ENCODE measurements at regions not wholly inside any gene's neighbourhood (a gene's known extent, or its start where the extent isn't known, plus 50 kb on each side); places are given as distances from the start of the nearest gene placed in this dataset.
"Not testable (repeated sequence)": the region's sequence is repeated elsewhere in the genome, so short reads cannot be mapped to it uniquely, and the experiment has no call there.

GRCh38 chr5:40261984-40262383 is 417.7 kb upstream of the PTGER4 start:
- no peak overlapping the region for H3K4me3 ChIP-seq
- H3K27me3 ChIP-seq (ENCODE audit: low read depth): no peaks in the 10 kb centered on the region
- H3K4me1 ChIP-seq: no peaks in the 10 kb centered on the region
- in situ Hi-C loops (cut with MboI; ENCODE audit: low sequenced_read_pairs): no loop called here
- H3K9me3 ChIP-seq: no peaks in the 10 kb centered on the region
- H3K36me3 ChIP-seq (replicated peaks): no peaks in the 10 kb centered on the region
- no peak for DNase-seq (ENCODE audit: low spot score in 2 of 2)

GRCh38 chr5:40260361-40260760 is 419.4 kb upstream of the PTGER4 start:
- in situ Hi-C loops (cut with MboI; ENCODE audit: low sequenced_read_pairs): no loop called here
- Histone ChIP-seq H3K9me3 (no peaks in the 10 kb centered on the region), H3K4me3 (no peak overlapping the region), H3K36me3 (replicated peaks) (no peaks in the 10 kb centered on the region), H3K4me1 (no peaks in the 10 kb centered on the region), H3K27me3 (ENCODE audit: low read depth) (no peaks in the 10 kb centered on the region)
- no peak for DNase-seq (ENCODE audit: low spot score in 2 of 2)

GRCh38 chr5:40258222-40258621 is 421.5 kb upstream of the PTGER4 start:
- Histone ChIP-seq H3K4me3 (no peak overlapping the region), H3K27me3 (ENCODE audit: low read depth) (no peaks in the 10 kb centered on the region), H3K36me3 (replicated peaks) (no peaks in the 10 kb centered on the region), H3K9me3 (no peaks in the 10 kb centered on the region), H3K4me1 (no peaks in the 10 kb centered on the region)
- in situ Hi-C loops (cut with MboI; ENCODE audit: low sequenced_read_pairs): no loop called here
- no peak for DNase-seq (ENCODE audit: low spot score in 2 of 2)

GRCh38 chr5:40240671-40241070 is 439.0 kb upstream of the PTGER4 start:
- Histone ChIP-seq H3K36me3 (replicated peaks) (no peaks in the 10 kb centered on the region), H3K4me1 (no peaks in the 10 kb centered on the region), H3K9me3 (no peaks in the 10 kb centered on the region), H3K27me3 (ENCODE audit: low read depth) (no peaks in the 10 kb centered on the region), H3K4me3 (no peak overlapping the region)
- DNase-seq (ENCODE audit: low spot score in 2 of 2): no peak
- in situ Hi-C loops (cut with MboI; ENCODE audit: low sequenced_read_pairs): no loop called here

- H3K4me3 ChIP-seq: no peak overlapping the region
- no peaks in the 10 kb centered on the region for H3K9me3 ChIP-seq
- H3K4me1 ChIP-seq: no peaks in the 10 kb centered on the region
- in situ Hi-C loops (cut with MboI; ENCODE audit: low sequenced_read_pairs): no loop called here
- H3K36me3 ChIP-seq (replicated peaks): no peaks in the 10 kb centered on the region
- no peak for DNase-seq (ENCODE audit: low spot score in 2 of 2)
- H3K27me3 ChIP-seq (ENCODE audit: low read depth): no peaks in the 10 kb centered on the region
Observed at GRCh38 chr5:40240111-40240510, 439.6 kb upstream of the PTGER4 start.

GRCh38 chr5:40238066-40238745 is 441.5 kb upstream of the PTGER4 start:
- in situ Hi-C loops (cut with MboI; ENCODE audit: low sequenced_read_pairs): no loop called here
- no peak for DNase-seq (ENCODE audit: low spot score in 2 of 2)
- H3K4me1 ChIP-seq: no peaks in the 10 kb centered on the region
- no peaks in the 10 kb centered on the region for H3K36me3 ChIP-seq (replicated peaks)
- no peak overlapping the region for H3K4me3 ChIP-seq
- no peaks in the 10 kb centered on the region for H3K27me3 ChIP-seq (ENCODE audit: low read depth)
- no peaks in the 10 kb centered on the region for H3K9me3 ChIP-seq

GRCh38 chr5:40235471-40236400 is 444.0 kb upstream of the PTGER4 start:
- H3K4me1 ChIP-seq: no peaks in the 10 kb centered on the region
- DNase-seq (ENCODE audit: low spot score in 2 of 2): no peak
- no peaks in the 10 kb centered on the region for H3K36me3 ChIP-seq (replicated peaks)
- H3K9me3 ChIP-seq: no peaks in the 10 kb centered on the region
- no peaks in the 10 kb centered on the region for H3K27me3 ChIP-seq (ENCODE audit: low read depth)
- H3K4me3 ChIP-seq: no peak overlapping the region
- in situ Hi-C loops (cut with MboI; ENCODE audit: low sequenced_read_pairs): no loop called here

- in situ Hi-C loops (cut with MboI; ENCODE audit: low sequenced_read_pairs): no loop called here
- H3K4me1 ChIP-seq: no peaks in the 10 kb centered on the region
- no peak for DNase-seq (ENCODE audit: low spot score in 2 of 2)
Observed at GRCh38 chr5:40233268-40233667, 446.4 kb upstream of the PTGER4 start.

GRCh38 chr5:40227931-40228330 is 451.8 kb upstream of the PTGER4 start:
- H3K4me3 ChIP-seq: no peak overlapping the region
- H3K36me3 ChIP-seq (replicated peaks): no peaks in the 10 kb centered on the region
- no peaks in the 10 kb centered on the region for H3K4me1 ChIP-seq
- H3K27me3 ChIP-seq (ENCODE audit: low read depth): peaks cover 3% of the 10 kb centered on the region; the same call in 1 of the 2 replicates
- DNase-seq (ENCODE audit: low spot score in 2 of 2): no peak
- H3K9me3 ChIP-seq: no peaks in the 10 kb centered on the region
- in situ Hi-C loops (cut with MboI; ENCODE audit: low sequenced_read_pairs): no loop called here

More at GRCh38 chr5:40233268-40233667, 446.4 kb upstream of the PTGER4 start:
- H3K36me3 ChIP-seq (replicated peaks): no peaks in the 10 kb centered on the region
- H3K9me3 ChIP-seq: no peaks in the 10 kb centered on the region
- no peak overlapping the region for H3K4me3 ChIP-seq
- H3K27me3 ChIP-seq (ENCODE audit: low read depth): no peaks in the 10 kb centered on the region

GRCh38 chr5:40227366-40227765 is 452.3 kb upstream of the PTGER4 start:
- no peak for DNase-seq (ENCODE audit: low spot score in 2 of 2)
- peaks cover 3% of the 10 kb centered on the region; the same call in 1 of the 2 replicates for H3K27me3 ChIP-seq (ENCODE audit: low read depth)
- no peaks in the 10 kb centered on the region for H3K36me3 ChIP-seq (replicated peaks)
- no peak overlapping the region for H3K4me3 ChIP-seq
- in situ Hi-C loops (cut with MboI; ENCODE audit: low sequenced_read_pairs): no loop called here
- no peaks in the 10 kb centered on the region for H3K4me1 ChIP-seq
- no peaks in the 10 kb centered on the region for H3K9me3 ChIP-seq

GRCh38 chr5:40226906-40227305 is 452.8 kb upstream of the PTGER4 start:
- in situ Hi-C loops (cut with MboI; ENCODE audit: low sequenced_read_pairs): no loop called here
- no peaks in the 10 kb centered on the region for H3K36me3 ChIP-seq (replicated peaks)
- no peak for DNase-seq (ENCODE audit: low spot score in 2 of 2)
- no peaks in the 10 kb centered on the region for H3K9me3 ChIP-seq
- peaks cover 3% of the 10 kb centered on the region; the same call in 1 of the 2 replicates for H3K27me3 ChIP-seq (ENCODE audit: low read depth)
- H3K4me1 ChIP-seq: no peaks in the 10 kb centered on the region
- no peak overlapping the region for H3K4me3 ChIP-seq

GRCh38 chr5:40225147-40225546 is 454.6 kb upstream of the PTGER4 start:
- DNase-seq (ENCODE audit: low spot score in 2 of 2); H3K9me3 ChIP-seq; H3K27me3 ChIP-seq (ENCODE audit: low read depth); in situ Hi-C loops (cut with MboI; ENCODE audit: low sequenced_read_pairs); H3K4me3 ChIP-seq; H3K36me3 ChIP-seq (replicated peaks); H3K4me1 ChIP-seq: not testable (repeated sequence)

GRCh38 chr5:40224421-40224820 is 455.3 kb upstream of the PTGER4 start:
- in situ Hi-C loops (cut with MboI; ENCODE audit: low sequenced_read_pairs): no loop called here
- H3K4me3 ChIP-seq: no peak overlapping the region

GRCh38 chr5:40223884-40224402 is 455.8 kb upstream of the PTGER4 start:
- in situ Hi-C loops (cut with MboI; ENCODE audit: low sequenced_read_pairs): no loop called here
- Histone ChIP-seq H3K36me3 (replicated peaks) (no peaks in the 10 kb centered on the region), H3K27me3 (ENCODE audit: low read depth) (peaks cover 3% of the 10 kb centered on the region; the same call in 1 of the 2 replicates), H3K4me3 (no peak overlapping the region), H3K4me1 (no peaks in the 10 kb centered on the region), H3K9me3 (no peaks in the 10 kb centered on the region)
- DNase-seq (ENCODE audit: low spot score in 2 of 2): no peak

More at GRCh38 chr5:40224421-40224820, 455.3 kb upstream of the PTGER4 start:
- H3K4me1 ChIP-seq: no peaks in the 10 kb centered on the region
- H3K9me3 ChIP-seq: no peaks in the 10 kb centered on the region
- H3K36me3 ChIP-seq (replicated peaks): no peaks in the 10 kb centered on the region
- DNase-seq (ENCODE audit: low spot score in 2 of 2): no peak
- peaks cover 3% of the 10 kb centered on the region; the same call in 1 of the 2 replicates for H3K27me3 ChIP-seq (ENCODE audit: low read depth)

Data from HAP-1 (cell line).